GM19455 (cell line): ENCODE measurements at regions not wholly inside any gene's neighbourhood (a gene's known extent, or its start where the extent isn't known, plus 50 kb on each side); places are given as distances from the start of the nearest gene placed in this dataset.

Source experiments
- ATAC-seq: cut with Tn5 transposase; IDR thresholded peaks from one replicate; pipeline ENCODE4 v1.9.1; 2021; ENCODE audit not compliant: unreplicated experiment

DNA sequence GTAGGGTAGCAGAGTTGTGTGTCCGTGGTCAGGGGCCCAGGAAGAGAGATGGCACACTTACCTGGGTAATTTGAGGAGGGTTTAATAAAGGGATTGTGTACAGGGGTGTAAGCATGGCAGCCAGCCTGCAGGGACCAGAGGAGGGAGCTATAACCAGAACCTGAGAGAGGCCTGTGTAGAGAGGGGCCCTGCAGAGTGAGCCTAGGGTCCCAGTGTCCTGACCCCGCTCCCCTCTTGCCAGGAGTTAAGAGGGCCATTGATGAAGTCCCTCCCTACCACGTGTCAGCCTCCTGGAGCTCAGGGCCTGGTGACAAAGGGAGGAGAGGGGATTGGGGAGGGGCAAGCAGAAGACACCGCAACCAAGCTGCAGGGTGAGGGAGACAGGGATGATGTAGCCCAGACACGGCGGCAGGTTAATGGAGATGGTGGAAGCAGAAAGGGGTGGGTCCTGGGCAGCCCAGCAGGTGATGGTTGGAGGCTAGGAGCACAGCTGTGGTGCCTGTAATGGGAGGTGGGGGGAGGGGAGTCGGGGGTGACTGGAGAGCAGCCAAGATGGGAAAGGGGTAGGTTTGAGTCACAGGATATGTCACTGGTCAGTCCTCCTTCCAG is 165.4 kb upstream of the TOPAZ1 start:
- no peak for ATAC-seq

DNA sequence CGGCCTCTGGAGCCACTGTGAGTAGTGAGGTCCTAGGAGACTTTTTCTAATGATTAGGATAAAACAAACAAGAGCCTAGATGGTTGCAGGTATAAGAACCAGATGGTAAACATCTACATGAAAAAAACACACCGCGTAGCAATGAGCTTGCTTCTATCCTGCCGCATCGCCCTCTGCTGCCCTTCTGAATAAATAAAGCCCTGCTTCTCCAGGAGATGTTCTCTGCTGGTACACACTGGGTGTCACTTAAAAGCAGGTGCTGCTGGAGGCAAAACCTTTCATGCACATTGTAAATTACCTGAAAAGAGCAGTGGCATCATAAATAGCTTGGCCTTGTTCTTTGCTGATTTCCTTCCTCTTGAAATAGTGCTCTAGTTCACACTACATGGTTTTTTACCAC is 164.4 kb upstream of the TOPAZ1 start:
- ATAC-seq: no peak

DNA sequence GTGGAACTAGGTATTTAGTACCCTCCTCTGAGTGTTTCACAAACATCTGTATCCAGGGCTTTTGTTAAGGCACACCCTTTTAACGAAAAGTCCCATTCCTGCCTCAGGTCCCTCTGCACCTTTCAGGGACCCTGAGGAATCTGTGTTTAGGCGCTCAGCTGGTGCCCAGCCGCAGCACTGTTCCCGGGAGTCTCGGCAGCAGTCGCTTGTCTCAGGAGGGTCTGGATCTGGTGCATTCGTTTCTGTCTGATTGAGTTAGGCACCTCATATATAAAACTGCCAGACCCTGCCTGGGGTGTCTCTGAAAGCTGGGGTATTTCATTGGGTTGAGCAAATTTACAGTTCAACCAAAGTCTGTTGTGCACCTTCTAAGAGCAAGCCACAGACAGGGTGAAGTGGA is 162.8 kb upstream of the TOPAZ1 start:
- no peak for ATAC-seq

DNA sequence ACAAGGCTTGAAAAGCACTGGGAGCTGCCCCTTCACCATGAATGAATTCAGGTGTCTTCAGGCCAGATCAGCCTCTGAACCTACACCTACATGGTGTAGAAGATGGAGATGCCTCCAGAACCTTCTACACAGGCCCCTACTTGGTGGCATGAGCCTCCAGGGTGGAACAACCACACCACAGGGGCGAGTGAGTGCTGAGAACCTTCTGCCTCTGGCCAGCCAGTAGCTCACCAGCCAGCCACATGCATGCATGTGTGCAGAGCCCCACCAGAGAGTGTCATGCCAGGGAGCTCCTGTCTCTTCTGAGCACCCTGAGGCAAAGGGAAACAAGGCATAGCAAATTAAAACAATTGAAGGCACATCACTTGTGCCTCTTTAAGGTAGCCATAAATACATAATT is 161.8 kb upstream of the TOPAZ1 start:
- no peak for ATAC-seq

DNA sequence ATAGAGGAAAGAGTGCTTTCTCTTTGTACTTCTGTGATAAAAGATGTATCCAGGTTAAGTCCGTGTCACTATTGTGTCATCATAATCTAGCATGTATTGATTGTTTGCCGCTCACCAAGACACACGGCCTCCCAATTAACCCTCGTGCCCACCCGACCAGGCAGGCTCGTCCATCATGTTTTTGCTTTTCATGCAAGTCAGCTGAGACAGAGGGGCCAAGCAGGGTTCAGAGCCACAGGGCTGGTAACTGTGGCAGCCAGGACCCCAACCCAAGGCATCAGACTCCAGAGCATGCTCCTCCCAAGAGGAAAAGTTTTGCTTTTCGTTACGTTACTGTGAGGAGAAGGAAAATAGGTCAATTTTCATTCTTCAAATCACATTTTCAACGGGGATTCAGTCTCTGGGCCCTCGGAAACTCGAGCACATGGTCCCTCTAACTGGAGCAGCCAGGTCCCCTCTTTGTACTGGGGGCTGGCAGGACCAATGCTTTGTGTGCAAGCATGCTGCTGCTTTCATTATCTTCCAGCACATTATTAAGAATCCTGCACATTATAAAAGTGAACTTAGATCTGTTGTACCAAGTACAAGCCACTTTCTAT is 161.1 kb upstream of the TOPAZ1 start:
- ATAC-seq: no peak

DNA sequence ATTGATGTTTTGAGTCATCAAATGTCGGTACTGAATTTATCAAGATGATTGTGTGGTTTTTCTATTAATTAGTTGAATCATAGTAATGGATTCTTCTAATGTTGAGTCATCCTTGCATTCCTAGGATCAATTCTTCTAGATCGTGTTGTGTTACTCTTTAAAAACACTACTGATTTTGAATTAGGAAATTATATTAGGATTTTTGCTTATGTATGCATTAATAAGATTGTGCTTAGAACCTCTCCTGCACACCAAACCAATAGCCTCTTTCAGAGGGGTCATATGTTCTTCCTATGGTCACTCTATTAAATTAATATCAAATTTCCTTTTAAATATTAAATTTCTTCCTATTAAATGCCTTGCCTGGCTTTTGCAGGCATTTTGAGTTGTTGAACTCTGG is 151.7 kb upstream of the TOPAZ1 start:
- ATAC-seq: no peak

DNA sequence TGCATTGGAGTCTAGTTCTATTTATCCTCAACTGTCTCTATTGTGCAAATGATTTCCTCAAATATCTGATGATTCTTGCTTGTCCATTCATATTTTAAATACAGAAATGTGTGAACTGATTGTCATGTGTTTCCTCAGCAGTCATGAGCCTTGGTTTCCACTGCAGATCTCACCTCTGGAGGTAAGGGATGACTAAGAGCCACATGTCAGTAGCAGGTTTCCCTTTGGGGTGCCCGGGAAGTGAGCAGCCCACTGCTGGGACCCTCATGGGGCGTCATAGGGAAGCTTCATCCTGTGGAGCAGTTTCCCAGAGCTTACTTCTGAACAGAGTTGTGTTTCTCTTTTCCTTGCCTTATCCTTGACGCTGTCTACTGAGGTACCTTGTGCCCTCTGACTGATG is 149.2 kb upstream of the TOPAZ1 start:
- ATAC-seq: no peak

DNA sequence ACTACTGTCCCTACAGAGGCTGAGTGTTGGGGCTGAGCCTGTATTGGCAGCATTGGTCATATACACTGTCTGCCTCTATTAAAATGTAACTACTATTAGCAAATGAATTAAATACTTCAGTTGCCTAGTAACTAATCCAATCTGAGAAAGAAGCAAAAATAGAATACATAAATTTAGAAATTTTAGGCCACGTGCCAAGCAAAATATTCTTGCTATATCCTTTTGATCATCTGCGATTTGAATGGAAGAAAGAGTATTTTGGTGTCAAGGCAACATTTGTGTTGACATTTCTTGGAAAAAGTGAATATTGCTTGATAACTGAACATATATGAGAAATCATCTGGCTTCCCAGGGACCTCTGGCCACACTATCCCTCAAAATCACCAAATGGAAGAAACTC is 148.2 kb upstream of the TOPAZ1 start:
- ATAC-seq: no peak

DNA sequence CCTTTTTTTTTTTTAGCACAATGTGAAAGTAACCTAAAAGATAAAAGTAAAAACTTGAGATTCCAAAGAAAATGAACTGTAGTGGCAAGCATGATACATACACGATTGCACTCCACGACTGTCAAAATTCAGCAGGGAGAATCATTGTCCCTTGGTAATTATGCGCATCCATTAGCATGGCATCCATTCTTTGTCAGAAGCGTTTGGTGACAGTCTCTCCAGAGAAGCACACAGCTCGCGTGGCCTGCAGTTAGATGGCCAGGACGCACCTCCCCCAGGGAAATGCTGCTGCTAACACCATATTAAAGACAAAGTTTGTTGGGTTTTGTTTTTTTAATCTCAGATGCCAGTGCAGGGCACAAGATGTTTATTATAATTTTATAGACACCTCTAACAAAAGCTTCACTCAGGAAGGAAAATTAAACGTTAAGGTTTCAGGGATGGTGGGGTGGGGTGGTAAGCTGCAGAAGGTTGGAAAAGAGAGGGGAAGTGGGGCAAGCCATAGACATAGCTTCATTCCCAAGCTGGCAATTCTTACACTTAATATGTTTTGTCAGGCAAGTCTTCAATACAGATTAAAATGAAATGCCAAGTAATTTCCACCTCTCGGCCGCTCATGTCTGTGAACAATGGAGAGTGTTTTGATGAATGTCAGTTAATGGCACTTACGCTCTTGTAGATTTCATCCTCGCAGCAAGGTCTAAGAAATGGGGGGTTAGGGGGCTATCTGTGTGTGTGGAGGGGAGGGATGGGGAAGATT is 142.8 kb upstream of the TOPAZ1 start:
- no peak for ATAC-seq

DNA sequence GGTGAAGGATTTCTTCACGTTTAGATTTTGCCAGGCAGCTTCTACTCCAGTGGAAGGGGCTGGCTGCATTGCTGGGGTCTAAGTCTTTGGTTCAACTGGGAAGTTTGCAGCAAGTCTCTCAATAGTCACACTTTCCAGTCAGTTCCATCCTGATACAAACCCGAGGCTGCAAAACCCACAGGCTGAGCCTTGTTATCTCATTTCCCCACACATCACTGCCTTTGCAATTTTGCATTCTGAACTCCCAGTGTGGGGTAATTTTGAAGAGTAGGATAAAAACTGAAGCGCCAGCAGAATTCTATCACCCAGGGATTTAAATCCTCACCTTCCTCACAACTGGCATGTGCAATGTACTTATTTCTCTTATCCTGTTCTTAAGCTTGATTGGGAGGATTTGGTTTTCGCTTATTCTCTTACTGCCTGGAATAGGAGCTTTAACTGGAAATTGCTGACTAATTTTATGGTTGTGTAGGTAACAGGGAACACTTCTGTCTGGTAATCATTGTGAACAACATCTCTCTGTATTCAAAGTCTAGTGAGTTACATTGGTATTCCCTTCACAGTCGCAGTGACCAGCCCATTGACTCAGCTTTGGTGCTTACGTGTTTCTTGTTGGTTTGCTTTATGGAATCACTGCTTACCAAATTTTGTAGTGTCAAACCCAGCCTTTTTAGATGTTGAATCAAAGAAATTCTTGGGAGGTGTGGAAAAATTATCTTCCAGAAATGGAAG is 142.0 kb upstream of the TOPAZ1 start:
- ATAC-seq: no peak

DNA sequence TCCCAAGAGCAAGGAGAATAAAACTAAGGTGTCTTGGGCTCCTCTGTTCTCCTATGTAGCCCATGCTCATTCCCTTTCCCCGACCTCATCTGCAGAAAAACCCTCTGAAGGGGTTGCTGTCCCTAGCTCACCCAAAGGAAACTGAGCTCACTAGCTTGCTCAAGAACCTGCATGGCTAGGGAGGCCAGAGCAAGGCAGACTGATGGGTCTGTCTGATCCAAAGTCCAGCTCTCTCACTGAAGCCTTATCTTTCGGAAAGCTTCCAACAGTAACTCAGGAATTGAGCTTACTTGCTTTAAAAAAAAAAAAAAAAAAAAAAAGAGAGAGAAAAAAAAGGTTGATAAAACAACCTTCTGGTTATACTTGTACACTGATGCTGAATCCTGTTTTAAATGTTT is 141.4 kb upstream of the TOPAZ1 start:
- no peak for ATAC-seq

DNA sequence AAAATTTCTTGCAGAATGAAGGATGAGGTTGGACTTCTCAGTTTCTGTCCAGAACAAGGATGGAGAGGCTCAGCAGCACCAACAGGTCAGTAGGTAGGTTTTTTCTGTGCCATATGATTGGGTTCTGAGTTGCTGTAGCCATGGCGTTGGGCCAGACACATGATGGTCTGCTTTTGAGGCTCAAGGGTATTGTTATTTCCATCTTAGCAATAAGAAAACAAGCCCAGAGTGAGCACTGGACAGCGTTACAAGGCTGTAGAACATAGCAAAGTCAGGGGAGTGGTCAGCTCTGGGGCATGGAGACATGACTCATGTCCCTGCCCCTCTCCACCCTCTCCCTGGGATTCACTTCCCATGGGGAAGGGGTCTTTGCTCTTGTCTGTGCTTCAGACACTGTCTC is 137.6 kb upstream of the TOPAZ1 start:
- no peak for ATAC-seq

DNA sequence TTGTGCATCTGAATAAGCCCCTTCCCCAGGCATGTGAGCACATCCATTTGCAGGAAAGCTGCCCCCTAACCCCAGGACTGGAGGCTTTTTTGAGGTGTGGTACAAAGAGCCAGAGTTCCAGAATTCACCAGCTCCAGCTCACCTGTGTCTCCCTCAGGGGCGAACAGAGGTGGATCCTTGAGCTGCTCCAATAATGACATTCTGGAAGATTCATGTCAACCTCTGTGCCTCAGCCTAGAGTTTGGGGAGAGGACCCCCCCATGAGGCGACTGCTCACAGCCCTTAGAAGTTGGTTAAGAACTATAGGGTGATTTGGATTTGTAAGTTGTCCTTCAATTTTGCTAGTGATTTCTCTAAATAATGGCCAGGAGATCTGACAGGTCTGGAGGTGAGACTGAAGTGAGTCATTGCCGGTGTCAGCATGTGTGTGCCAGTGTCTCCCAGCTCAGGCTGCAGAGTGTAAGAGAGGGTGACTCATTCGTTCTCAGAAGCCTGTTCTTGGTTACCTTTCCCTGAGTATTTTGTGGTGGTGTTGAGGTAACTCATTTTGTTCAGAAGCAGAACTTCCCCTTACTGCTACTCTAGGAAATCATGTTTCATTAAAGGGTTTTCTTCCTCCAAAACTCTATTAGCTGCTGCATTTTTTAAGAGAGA is 136.9 kb upstream of the TOPAZ1 start:
- peak; percentile 86 for ATAC-seq

DNA sequence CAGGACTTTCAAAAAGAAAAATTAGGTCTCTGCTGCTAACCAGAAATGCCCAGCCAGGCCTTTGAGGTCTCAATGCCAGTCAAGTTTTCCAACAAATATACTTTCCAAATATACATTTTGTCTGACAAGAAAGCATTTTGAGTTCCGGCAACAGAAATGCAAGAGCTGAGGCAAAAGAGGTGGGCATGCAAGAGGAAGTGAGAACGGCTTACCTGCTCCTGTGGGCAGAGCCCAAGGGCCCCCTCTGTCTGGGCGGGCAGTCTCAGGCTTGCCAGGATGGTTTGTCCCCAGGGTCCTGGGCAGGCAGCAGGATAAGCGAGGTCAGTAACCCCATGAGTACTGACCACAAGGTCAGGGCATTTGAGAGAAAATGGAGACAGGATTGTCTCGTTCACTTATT is 136.1 kb upstream of the TOPAZ1 start:
- no peak for ATAC-seq

DNA sequence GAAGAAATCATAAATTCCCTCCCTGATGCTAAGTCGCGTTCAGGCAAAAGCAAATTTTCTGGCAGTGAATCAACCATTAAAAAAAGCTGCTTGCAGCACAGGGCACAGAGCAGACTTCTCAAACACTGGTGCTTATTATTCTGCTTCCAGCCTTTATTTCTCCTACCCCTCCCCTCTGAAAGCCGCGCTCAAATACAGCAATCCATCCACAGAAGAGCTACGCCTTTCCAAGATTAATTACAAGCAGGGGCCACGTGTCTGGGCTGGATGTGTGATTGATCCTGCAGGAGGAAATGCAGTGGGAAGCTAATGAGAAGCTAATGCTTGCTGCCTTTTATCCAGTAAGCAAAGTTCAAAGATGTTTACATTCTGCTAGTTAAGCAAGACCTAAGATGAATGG is 134.9 kb upstream of the TOPAZ1 start:
- no peak for ATAC-seq

DNA sequence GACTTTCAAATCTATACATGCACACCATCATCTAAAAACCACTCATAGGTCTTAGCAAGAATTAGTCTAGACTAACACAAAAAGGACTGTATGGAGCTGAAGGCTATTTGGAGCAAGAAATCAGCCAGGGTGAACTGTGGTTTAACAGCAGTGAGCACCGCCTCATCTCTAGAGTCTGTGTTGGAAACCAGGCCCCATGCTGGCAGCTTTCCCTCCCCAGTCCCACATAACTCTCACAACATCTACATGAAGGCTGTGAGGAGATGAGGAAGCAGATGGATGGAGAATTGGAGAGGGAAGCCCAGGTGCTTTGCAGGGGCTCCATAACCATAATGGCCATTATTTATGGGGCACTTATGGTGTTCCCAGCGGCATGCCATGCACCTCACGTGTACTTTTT is 133.2 kb upstream of the TOPAZ1 start:
- no peak for ATAC-seq

DNA sequence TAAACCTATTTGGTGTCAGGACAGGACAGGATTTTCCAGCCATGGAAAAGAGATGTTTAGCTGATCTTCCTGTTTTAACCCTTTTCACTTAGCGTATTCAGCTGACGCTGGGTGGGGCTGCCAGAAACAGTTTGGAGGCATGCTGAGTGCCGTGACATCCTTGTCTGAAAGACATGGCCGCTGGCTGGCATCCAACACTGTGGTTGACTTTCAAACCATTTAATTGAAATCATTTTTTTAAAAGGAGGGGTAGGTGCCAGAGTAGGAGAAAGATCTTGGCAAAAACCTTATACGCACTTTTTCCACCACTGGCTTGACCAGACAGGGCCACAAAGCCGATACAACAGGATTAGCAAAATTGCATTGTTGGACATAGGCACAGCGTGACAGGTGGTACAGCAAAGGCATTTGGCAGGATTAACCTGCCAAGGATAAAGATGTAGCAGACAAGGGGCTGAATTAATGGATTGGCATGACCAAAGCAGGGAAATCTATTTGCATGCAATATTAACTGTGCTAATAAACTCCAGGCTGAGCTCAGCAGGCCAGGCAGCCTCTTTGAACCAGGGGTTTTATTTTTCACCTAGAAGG is 131.8 kb upstream of the TOPAZ1 start:
- no peak for ATAC-seq

DNA sequence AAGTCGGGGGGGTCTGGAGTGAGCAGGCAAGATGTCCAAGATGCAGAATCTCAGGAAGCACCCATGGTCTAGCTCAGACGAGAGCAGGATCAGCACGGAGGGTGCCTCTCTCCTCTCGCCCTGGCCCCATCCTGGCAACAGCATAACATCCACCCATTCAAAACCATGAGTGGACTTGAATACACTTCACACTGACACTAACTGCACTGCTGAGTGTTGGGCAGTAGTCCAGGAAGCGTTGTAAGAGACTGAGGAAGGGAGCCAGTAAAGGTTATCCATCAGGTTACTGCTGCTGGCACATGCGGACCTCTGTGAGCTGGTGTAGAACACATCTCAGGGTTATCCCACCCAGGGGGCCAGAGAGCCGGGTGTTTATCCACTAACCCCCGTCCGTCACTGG is 131.0 kb upstream of the TOPAZ1 start:
- ATAC-seq: no peak

DNA sequence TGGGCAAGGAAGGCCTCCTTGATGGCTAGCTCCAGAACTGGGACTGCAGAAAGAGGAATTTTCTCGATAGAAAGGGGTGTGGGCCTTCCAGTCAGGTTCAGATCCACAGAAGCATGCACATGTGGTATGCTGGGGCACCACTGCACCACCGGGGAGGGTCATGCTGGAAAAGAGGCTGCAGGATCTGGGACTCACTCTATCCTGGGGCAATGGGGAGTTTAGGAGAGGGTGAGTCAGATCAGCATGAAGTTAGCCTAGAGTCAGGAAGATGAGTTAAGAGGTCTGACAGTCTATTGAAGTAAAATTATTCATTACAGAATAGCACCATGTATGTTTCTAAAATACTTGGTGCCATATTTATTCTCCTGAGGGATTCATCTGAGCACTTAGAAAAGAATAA is 130.2 kb upstream of the TOPAZ1 start:
- no peak for ATAC-seq

DNA sequence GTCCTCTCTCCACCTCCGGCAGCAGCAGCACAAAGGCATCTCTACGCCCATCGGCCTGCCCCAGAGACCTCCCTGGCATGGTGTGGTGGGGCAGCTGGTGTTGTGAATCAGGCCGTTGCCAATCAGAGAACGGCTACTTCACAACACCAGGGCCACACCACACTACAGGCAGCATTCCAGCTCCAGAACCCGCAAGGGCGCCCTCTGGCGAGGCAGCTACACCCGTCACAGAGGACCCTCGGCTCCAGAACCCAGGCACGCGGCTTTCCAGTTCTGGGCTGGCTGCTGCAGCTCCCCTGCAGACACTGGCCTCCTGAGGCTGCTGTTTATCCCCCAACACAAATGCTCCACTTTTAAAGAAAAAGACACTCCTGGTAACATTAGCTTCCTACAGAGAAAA is 127.5 kb upstream of the TOPAZ1 start:
- ATAC-seq: no peak

DNA sequence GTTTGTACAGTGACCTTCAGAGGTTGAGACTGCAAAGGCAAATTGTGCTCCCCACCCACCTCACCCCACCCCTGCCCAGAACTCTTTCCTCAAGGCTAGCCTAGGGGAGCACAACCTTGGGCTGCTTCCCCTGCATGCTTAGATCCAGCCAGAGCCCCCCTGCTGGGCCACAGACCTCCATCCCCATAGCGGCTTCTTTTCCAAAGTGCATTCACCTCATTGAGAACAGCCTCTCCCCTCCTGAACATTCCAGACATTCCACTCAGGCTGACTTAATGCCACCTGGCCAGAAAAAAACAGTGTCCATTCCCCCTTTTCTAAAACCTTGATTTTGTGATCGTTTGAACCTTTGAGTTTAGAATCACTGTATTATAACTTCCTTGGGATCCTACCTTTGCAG is 124.4 kb upstream of the TOPAZ1 start:
- no peak for ATAC-seq
